AG08395 (cell line): ENCODE measurements at regions not wholly inside any gene's neighbourhood (a gene's known extent, or its start where the extent isn't known, plus 50 kb on each side); places are given as distances from the start of the nearest gene placed in this dataset.

Experiments used
- DNase-seq: peaks from one replicate; pipeline ENCODE4 v3.0.0; 2012; ENCODE audit warnings: mixed read lengths, low spot score

- no peak for DNase-seq
Measured at GRCh38 chr20:55783381-55783780, 221.9 kb downstream of the CBLN4 start.

- DNase-seq: no peak
Measured at GRCh38 chr20:55782912-55783253, 222.4 kb downstream of the CBLN4 start.

- no peak for DNase-seq
Measured at GRCh38 chr20:55782224-55782911, 223.0 kb downstream of the CBLN4 start.

GRCh38 chr20:55778796-55779195, 226.5 kb downstream of the CBLN4 start:
- no peak for DNase-seq

- no peak for DNase-seq
Measured at GRCh38 chr20:55777641-55778040, 227.7 kb downstream of the CBLN4 start.

GRCh38 chr20:55776176-55776575, 229.1 kb downstream of the CBLN4 start:
- DNase-seq: no peak

GRCh38 chr20:55774628-55775027, 230.7 kb downstream of the CBLN4 start:
- DNase-seq: no peak

GRCh38 chr20:55761797-55762196, 243.5 kb downstream of the CBLN4 start:
- DNase-seq: no peak

- DNase-seq: no peak
Measured at GRCh38 chr20:55761100-55761499, 244.2 kb downstream of the CBLN4 start.

- no peak for DNase-seq
Measured at GRCh38 chr20:55760586-55760985, 244.7 kb downstream of the CBLN4 start.

GRCh38 chr20:55755861-55756260, 249.5 kb downstream of the CBLN4 start:
- DNase-seq: no peak

- no peak for DNase-seq
Measured at GRCh38 chr20:55755411-55755810, 249.9 kb downstream of the CBLN4 start.

GRCh38 chr20:55746723-55747122, 258.6 kb downstream of the CBLN4 start:
- no peak for DNase-seq

GRCh38 chr20:55745840-55746239, 259.5 kb downstream of the CBLN4 start:
- DNase-seq: no peak

- DNase-seq: no peak
Measured at GRCh38 chr20:55744896-55745295, 260.4 kb downstream of the CBLN4 start.

GRCh38 chr20:55741801-55742200, 263.5 kb downstream of the CBLN4 start:
- no peak for DNase-seq

GRCh38 chr20:55740076-55740475, 265.2 kb downstream of the CBLN4 start:
- no peak for DNase-seq

GRCh38 chr20:55730321-55730720, 275.0 kb downstream of the CBLN4 start:
- no peak for DNase-seq

- DNase-seq: no peak
Measured at GRCh38 chr20:55714736-55715135, 290.6 kb downstream of the CBLN4 start.

GRCh38 chr20:55714082-55714481, 291.2 kb downstream of the CBLN4 start:
- DNase-seq: no peak

GRCh38 chr20:55704458-55704857, 300.9 kb downstream of the CBLN4 start:
- no peak for DNase-seq

GRCh38 chr20:55701467-55701866, 303.9 kb downstream of the CBLN4 start:
- DNase-seq: no peak

- DNase-seq: no peak
Measured at GRCh38 chr20:55696520-55696919, 308.8 kb downstream of the CBLN4 start.

- DNase-seq: no peak
Measured at GRCh38 chr20:55693641-55694040, 311.7 kb downstream of the CBLN4 start.

- no peak for DNase-seq
Measured at GRCh38 chr20:55685841-55686240, 319.5 kb downstream of the CBLN4 start.
